Keratinocyte (primary cell): ENCODE measurements at regions not wholly inside any gene's neighbourhood (a gene's known extent, or its start where the extent isn't known, plus 50 kb on each side); places are given as distances from the start of the nearest gene placed in this dataset.

Experiments
- DNase-seq: peaks from one replicate; pipeline ENCODE4 v3.0.0-alpha.2; 2011; ENCODE audit warnings: low read depth, missing footprints, low spot score
- FAIRE-seq: peaks from 2 replicates; lab custom pipeline; 2011; peaks lifted over from hg19 to GRCh38; lab: Jason Lieb, UNC
- H2AFZ ChIP-seq: 2 replicates; pipeline ENCODE4 v1.6.0; 2012; ENCODE audit warnings: low read length, control low read depth, inconsistent platforms; ENCODE audit not compliant: control insufficient read depth
- H3K27ac ChIP-seq: 2 replicates; pipeline ENCODE4 v1.5.1; 2011; ENCODE audit warnings: low read length; ENCODE audit not compliant: control insufficient read depth, insufficient read depth
- H3K27me3 ChIP-seq: 3 replicates; pipeline ENCODE4 v1.6.0; 2011; ENCODE audit warnings: low read length; ENCODE audit not compliant: control insufficient read depth, insufficient read depth; ENCODE audit errors: extremely low read depth
- H3K36me3 ChIP-seq, 2 experiments: 2 replicates in 1 of 2; 3 replicates in 1 of 2; pipeline ENCODE4 v1.5.1; 2011; ENCODE audit warnings: low read length in 2 of 2, mild to moderate bottlenecking in 1 of 2; ENCODE audit not compliant: control insufficient read depth in 2 of 2, insufficient read depth in 2 of 2; ENCODE audit errors: extremely low read depth in 1 of 2
- H3K4me1 ChIP-seq: 3 replicates; pipeline ENCODE4 v1.5.1; 2011; ENCODE audit warnings: low read length; ENCODE audit not compliant: control insufficient read depth, insufficient read depth; ENCODE audit errors: extremely low read depth
- H3K4me2 ChIP-seq: 3 replicates; pipeline ENCODE4 v1.6.0; 2011; ENCODE audit warnings: low read depth, low read length; ENCODE audit not compliant: control insufficient read depth, insufficient read depth; ENCODE audit errors: extremely low read depth
- H3K4me3 ChIP-seq, 3 experiments: fragments of 200-600 bp in 1 of 3; sonication (generic) in 1 of 3; 2 replicates in 2 of 3; 3 replicates in 1 of 3; pipeline ENCODE4 v1.5.1; 2011 to 2016; ENCODE audit warnings: low read length in 3 of 3, mild to moderate bottlenecking in 3 of 3, control low read depth in 2 of 3, inconsistent platforms in 1 of 3, low read depth in 1 of 3, mixed read lengths in 1 of 3, mixed run types in 1 of 3, moderate library complexity in 1 of 3; ENCODE audit not compliant: control insufficient read depth in 2 of 3, insufficient read depth in 2 of 3; ENCODE audit errors: extremely low read depth in 1 of 3
- H3K79me2 ChIP-seq: 2 replicates; pipeline ENCODE4 v1.6.0; 2012; ENCODE audit warnings: low read length; ENCODE audit not compliant: control insufficient read depth, insufficient read depth
- H3K9ac ChIP-seq: 3 replicates; pipeline ENCODE4 v1.6.0; 2011; ENCODE audit warnings: low read length; ENCODE audit not compliant: control insufficient read depth, insufficient read depth; ENCODE audit errors: extremely low read depth
- H3K9me1 ChIP-seq: 3 replicates; pipeline ENCODE4 v1.6.0; 2011; ENCODE audit warnings: low read length; ENCODE audit not compliant: control insufficient read depth, insufficient read depth; ENCODE audit errors: extremely low read depth
- H3K9me3 ChIP-seq: 2 replicates; pipeline ENCODE4 v1.5.1; 2012; ENCODE audit warnings: low read depth, low read length; ENCODE audit not compliant: control insufficient read depth
- H4K20me1 ChIP-seq: 3 replicates; pipeline ENCODE4 v1.6.0; 2011; ENCODE audit warnings: low read length; ENCODE audit not compliant: control insufficient read depth, insufficient read depth; ENCODE audit errors: extremely low read depth
- CTCF ChIP-seq, 3 experiments: IDR thresholded peaks in 1 of 3; conservative IDR thresholded peaks in 1 of 3; optimal IDR thresholded peaks in 1 of 3; 2 replicates in 2 of 3; 3 replicates in 1 of 3; pipeline versions ENCODE3 to v1.5.1; 2011; ENCODE audit warnings: low read length in 3 of 3, mild to moderate bottlenecking in 3 of 3, moderate library complexity in 2 of 3, control low read depth in 1 of 3, inconsistent platforms in 1 of 3; ENCODE audit not compliant: insufficient read depth in 2 of 3; ENCODE audit errors: extremely low read depth in 1 of 3
- EZH2 ChIP-seq: IDR thresholded peaks from one replicate; pipeline ENCODE4 v1.6.1; 2012; ENCODE audit warnings: inconsistent platforms, mild to moderate bottlenecking, low read length, moderate library complexity
- dilution Hi-C: fragments of 300-500 bp; cut with MboI; formaldehyde crosslinking; loops from one replicate; pipeline ENCODE4 v1.7.0; 2020; ENCODE audit warnings: low sequenced_read_pairs; ENCODE audit not compliant: extremely low pct_ligation_motif_present

- H2AFZ ChIP-seq: no peak overlapping the region
- DNase-seq: no peak
- H3K4me1 ChIP-seq: peaks cover 14% of the 10 kb centered on the region
- H3K27ac ChIP-seq: no peak overlapping the region
- no peak overlapping the region for H3K4me3 ChIP-seq
- H3K9me3 ChIP-seq: no peaks in the 10 kb centered on the region
- no peaks in the 10 kb centered on the region for H3K9me1 ChIP-seq
- H3K27me3 ChIP-seq: no peaks in the 10 kb centered on the region
- H3K4me2 ChIP-seq: no peak overlapping the region
- TF ChIP-seq CTCF (optimal IDR thresholded peaks at IDR 0.05 in 1 of 3, IDR thresholded peaks at IDR 0.05 in 1 of 3, conservative IDR thresholded peaks at IDR 0.05 in 1 of 3; ENCODE audit: extremely low read depth in 1 of 3, insufficient read depth in 2 of 3, low read length in 3 of 3): no peak
- no peak for TF ChIP-seq EZH2
- no peaks in the 10 kb centered on the region for H3K36me3 ChIP-seq
- dilution Hi-C loops: no loop called here
- FAIRE-seq: peak; percentile 57
- no peak overlapping the region for H3K9ac ChIP-seq
- no peaks in the 10 kb centered on the region for H3K79me2 ChIP-seq
- H4K20me1 ChIP-seq: no peaks in the 10 kb centered on the region
Observed at GRCh38 chr3:177440456-177441104, 243.3 kb upstream of the TBL1XR1 start.

GRCh38 chr3:177441276-177441812 lies 244.1 kb upstream of the TBL1XR1 start:
- Histone ChIP-seq H3K79me2 (no peaks in the 10 kb centered on the region), H3K4me3 (no peak overlapping the region), H3K36me3 (no peaks in the 10 kb centered on the region), H4K20me1 (no peaks in the 10 kb centered on the region), H2AFZ (no peak overlapping the region), H3K4me2 (no peak overlapping the region), H3K9ac (no peak overlapping the region), H3K4me1 (peaks cover 14% of the 10 kb centered on the region), H3K27me3 (no peaks in the 10 kb centered on the region), H3K27ac (no peak overlapping the region), H3K9me3 (no peaks in the 10 kb centered on the region), H3K9me1 (no peaks in the 10 kb centered on the region)
- TF ChIP-seq EZH2 (no peak), CTCF (optimal IDR thresholded peaks at IDR 0.05 in 1 of 3, IDR thresholded peaks at IDR 0.05 in 1 of 3, conservative IDR thresholded peaks at IDR 0.05 in 1 of 3; ENCODE audit: extremely low read depth in 1 of 3, insufficient read depth in 2 of 3, low read length in 3 of 3) (no peak)
- FAIRE-seq (no peak), DNase-seq (no peak)
- dilution Hi-C loops: no loop called here
